ENCODE measurements at regions not wholly inside any gene's neighbourhood (a gene's known extent, or its start where the extent isn't known, plus 50 kb on each side); places are given as distances from the start of the nearest gene placed in this dataset.
A peak's percentile ranks its signal among the peaks of the same experiment; 100 is the strongest.

GRCh38 chr19:29277102-29277501 is 64.2 kb upstream of the UQCRFS1 start:
- WGBS (ENCODE audit: low lambda C conversion rate) = 3% methylated on average over 7 of the region's 7 CpGs
- Histone ChIP-seq H2AFZ (ENCODE audit: low read depth) (no peak overlapping the region), H3K9me2 (no peaks in the 10 kb centered on the region), H4K20me1 (ENCODE audit: insufficient read depth) (no peaks in the 10 kb centered on the region), H3K4me1 (ENCODE audit: control insufficient read depth in 1 of 2, insufficient read depth in 2 of 2, low read depth in 1 of 2, low read length in 1 of 2) (no peaks in the 10 kb centered on the region), H3K4me2 (no peak overlapping the region), H3K36me3 (replicated peaks in 1 of 2; ENCODE audit: control insufficient read depth in 1 of 2, insufficient read depth in 2 of 2, low read length in 1 of 2) (no peaks in the 10 kb centered on the region), H3K9me3 (no peaks in the 10 kb centered on the region), H3K27ac (ENCODE audit: low read depth in 2 of 2, low read length in 1 of 2) (no peak overlapping the region), H3K79me2 (ENCODE audit: insufficient read depth) (no peaks in the 10 kb centered on the region), H3K4me3 (ENCODE audit: low read depth in 2 of 2, low read length in 1 of 2) (peak overlapping the region; percentile 16 to 26; a peak in 2 of 4 replicates), H3K27me3 (ENCODE audit: insufficient read depth) (peaks cover 15% of the 10 kb centered on the region; the same call in 1 of the 2 replicates), H3F3A (replicated peaks; ENCODE audit: insufficient read depth) (no peaks in the 10 kb centered on the region), H3K9ac (no peak overlapping the region)
- no peak for TF ChIP-seq GABPA (IDR thresholded peaks at IDR 0.05; ENCODE audit: low read depth)
- TF ChIP-seq, protein P1, sequence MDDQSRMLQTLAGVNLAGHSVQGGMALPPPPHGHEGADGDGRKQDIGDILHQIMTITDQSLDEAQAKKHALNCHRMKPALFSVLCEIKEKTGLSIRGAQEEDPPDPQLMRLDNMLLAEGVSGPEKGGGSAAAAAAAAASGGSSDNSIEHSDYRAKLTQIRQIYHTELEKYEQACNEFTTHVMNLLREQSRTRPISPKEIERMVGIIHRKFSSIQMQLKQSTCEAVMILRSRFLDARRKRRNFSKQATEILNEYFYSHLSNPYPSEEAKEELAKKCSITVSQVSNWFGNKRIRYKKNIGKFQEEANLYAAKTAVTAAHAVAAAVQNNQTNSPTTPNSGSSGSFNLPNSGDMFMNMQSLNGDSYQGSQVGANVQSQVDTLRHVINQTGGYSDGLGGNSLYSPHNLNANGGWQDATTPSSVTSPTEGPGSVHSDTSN (IDR thresholded peaks at IDR 0.05) = peak; percentile 75
- TF ChIP-seq ELF1 (IDR thresholded peaks at IDR 0.05) = no peak
- TF ChIP-seq USF1 (IDR thresholded peaks at IDR 0.05; ENCODE audit: borderline replicate concordance, low read depth) = no peak
- TF ChIP-seq RXRA (IDR thresholded peaks at IDR 0.05; ENCODE audit: borderline replicate concordance, low read depth) = no peak
- ChIA-PET CTCF (interaction anchor here (0.7 kb wide), 1 partner anchor 278 kb away, joined by 3 read pairs; no protein-coding TSS in a partner anchor), POLR2A (no interaction called here)
- no peak for DNase-seq

- TF ChIP-seq TAF1 (IDR thresholded peaks at IDR 0.05; ENCODE audit: borderline replicate concordance, low read depth, low read length) (no peak), NRF1 (IDR thresholded peaks at IDR 0.05; ENCODE audit: low read depth, low read length) (no peak), NFIC (IDR thresholded peaks at IDR 0.05; ENCODE audit: borderline replicate concordance) (no peak), GATA2 (CRISPR knock-in tag; IDR thresholded peaks at IDR 0.05) (no peak)
- TF ChIP-seq, protein P1 (IDR thresholded peaks at IDR 0.05) = no peak
- Histone ChIP-seq H3K36me3 (replicated peaks in 1 of 2; ENCODE audit: control insufficient read depth in 1 of 2, insufficient read depth in 2 of 2, low read length in 1 of 2) (no peaks in the 10 kb centered on the region), H3K4me1 (ENCODE audit: control insufficient read depth in 1 of 2, insufficient read depth in 2 of 2, low read depth in 1 of 2, low read length in 1 of 2) (no peaks in the 10 kb centered on the region), H2AFZ (ENCODE audit: low read depth) (no peak overlapping the region), H3F3A (replicated peaks; ENCODE audit: insufficient read depth) (no peaks in the 10 kb centered on the region), H3K4me2 (no peak overlapping the region), H3K79me2 (ENCODE audit: insufficient read depth) (no peaks in the 10 kb centered on the region), H4K20me1 (ENCODE audit: insufficient read depth) (no peaks in the 10 kb centered on the region), H3K4me3 (ENCODE audit: low read depth in 2 of 2, low read length in 1 of 2) (no peak overlapping the region), H3K9ac (no peak overlapping the region), H3K9me2 (no peaks in the 10 kb centered on the region), H3K27ac (ENCODE audit: low read depth in 2 of 2, low read length in 1 of 2) (no peak overlapping the region), H3K9me3 (no peaks in the 10 kb centered on the region), H3K27me3 (ENCODE audit: insufficient read depth) (peaks cover 15% of the 10 kb centered on the region; the same call in 1 of the 2 replicates)
- ChIA-PET CTCF (interaction anchor here (1.3 to 2.8 kb wide), 2 partner anchors 10 to 15 kb away, joined by 3 to 17 read pairs; no protein-coding TSS in a partner anchor), POLR2A (no interaction called here)
- whole genome bisulfite sequencing (ENCODE audit: low lambda C conversion rate) = 0% methylated on average over 3 of the region's 3 CpGs
- no peak for DNase-seq
These were observed 65.8 kb upstream of the UQCRFS1 start for GRCh38 chr19:29278716-29279115.

Measured in SK-N-SH (cell line).